Suprapubic skin (tissue), 4 donors: ENCODE measurements at regions not wholly inside any gene's neighbourhood (a gene's known extent, or its start where the extent isn't known, plus 50 kb on each side); places are given as distances from the start of the nearest gene placed in this dataset.

Source experiments
- DNase-seq, 2 donors: peaks; one replicate each; pipeline ENCODE4 v3.0.0-alpha.2; 2019; ENCODE audit warnings: low spot score in 2 of 2
- H3K27ac ChIP-seq: fragments of 200-600 bp; sonication (generic); one replicate; pipeline ENCODE4 v1.5.1; 2019
- H3K27me3 ChIP-seq: fragments of 200-600 bp; sonication (generic); one replicate; pipeline ENCODE4 v1.5.1; 2019
- H3K36me3 ChIP-seq: fragments of 200-600 bp; sonication (generic); one replicate; pipeline ENCODE4 v1.5.1; 2019
- H3K4me1 ChIP-seq: fragments of 200-600 bp; sonication (generic); one replicate; pipeline ENCODE4 v1.5.1; 2019
- H3K4me3 ChIP-seq: fragments of 200-600 bp; sonication (generic); one replicate; pipeline ENCODE4 v1.5.1; 2019; ENCODE audit warnings: mild to moderate bottlenecking
- H3K9me3 ChIP-seq: fragments of 200-600 bp; sonication (generic); one replicate; pipeline ENCODE4 v1.5.1; 2019
- CTCF ChIP-seq, 2 donors: fragments of 200-600 bp in 1 of 2; fragments of 450-650 bp in 1 of 2; sonication (generic) in 1 of 2; IDR thresholded peaks; one replicate each; pipeline ENCODE4 v1.5.1; 2016 to 2019; ENCODE audit warnings: antibody characterized with exemption in 2 of 2, mild to moderate bottlenecking in 1 of 2, moderate library complexity in 1 of 2
- EP300 ChIP-seq: sonication (generic); formaldehyde crosslinking; IDR thresholded peaks from one replicate; pipeline ENCODE4 v1.6.1; 2017; ENCODE audit warnings: antibody characterized with exemption
- POLR2A ChIP-seq, 2 donors: fragments of 450-650 bp; IDR thresholded peaks; one replicate each; pipeline ENCODE4 v1.6.1; 2017; ENCODE audit warnings: antibody characterized with exemption in 2 of 2, mild to moderate bottlenecking in 2 of 2, moderate library complexity in 2 of 2
- POLR2AphosphoS5 ChIP-seq, 3 donors: sonication (generic); formaldehyde crosslinking; IDR thresholded peaks; one replicate each; pipeline ENCODE4 v1.6.1; 2017; ENCODE audit warnings: antibody characterized with exemption in 3 of 3
- WGBS: methylation state at CpG from one replicate; pipeline ENCODE4 v1.1.5; 2018; 5-methylcytosine and 5-hydroxymethylcytosine counted together

DNA sequence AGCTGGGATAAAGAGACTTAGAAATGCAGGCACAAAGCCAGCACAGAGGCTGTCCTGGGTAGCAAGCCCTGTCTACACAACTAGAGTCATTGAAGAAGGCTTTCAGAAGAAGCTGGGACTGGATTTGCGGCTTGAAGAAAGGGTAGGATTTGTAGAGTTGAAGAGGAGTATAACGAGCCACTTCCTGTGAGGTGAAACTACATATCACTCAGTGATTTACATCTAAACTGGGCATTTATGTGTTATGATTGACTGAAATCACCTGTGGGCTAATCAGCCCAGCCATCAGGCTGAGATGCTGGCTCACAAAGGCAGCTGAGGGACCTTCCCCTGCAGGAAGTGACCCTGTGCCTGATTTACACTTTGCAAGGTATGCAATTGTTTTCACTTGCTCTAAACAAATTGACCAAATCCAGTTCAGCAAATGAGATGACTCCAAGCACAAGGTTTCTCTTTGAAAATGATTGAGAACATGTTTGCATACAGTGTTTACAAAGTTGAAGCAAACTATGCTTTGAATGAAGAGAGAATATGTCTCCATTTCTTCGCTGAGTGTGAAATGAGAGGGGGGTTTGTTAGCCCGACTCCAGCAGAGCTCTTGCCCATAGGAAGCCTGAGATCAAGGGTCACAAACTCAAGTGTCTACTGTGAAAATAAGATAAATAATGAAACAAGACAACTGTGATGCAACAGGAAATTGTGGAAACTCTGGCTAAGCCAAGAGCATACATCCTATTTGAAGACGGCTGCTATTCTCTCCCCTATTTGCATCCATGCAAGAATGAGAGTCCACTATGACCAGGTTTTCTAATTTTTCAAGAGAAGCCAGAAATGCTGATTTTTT, 69.3 kb upstream of the HK2 start:
- Histone ChIP-seq H3K36me3 (no peaks in the 10 kb centered on the region), H3K9me3 (no peaks in the 10 kb centered on the region), H3K27ac (no peak overlapping the region), H3K27me3 (no peaks in the 10 kb centered on the region), H3K4me1 (no peaks in the 10 kb centered on the region), H3K4me3 (no peak overlapping the region)
- TF ChIP-seq POLR2A (IDR thresholded peaks at IDR 0.05) (no peak), EP300 (no peak)
- 63% methylated on average over 5 of the region's 5 CpGs for WGBS
- no peak for DNase-seq

DNA sequence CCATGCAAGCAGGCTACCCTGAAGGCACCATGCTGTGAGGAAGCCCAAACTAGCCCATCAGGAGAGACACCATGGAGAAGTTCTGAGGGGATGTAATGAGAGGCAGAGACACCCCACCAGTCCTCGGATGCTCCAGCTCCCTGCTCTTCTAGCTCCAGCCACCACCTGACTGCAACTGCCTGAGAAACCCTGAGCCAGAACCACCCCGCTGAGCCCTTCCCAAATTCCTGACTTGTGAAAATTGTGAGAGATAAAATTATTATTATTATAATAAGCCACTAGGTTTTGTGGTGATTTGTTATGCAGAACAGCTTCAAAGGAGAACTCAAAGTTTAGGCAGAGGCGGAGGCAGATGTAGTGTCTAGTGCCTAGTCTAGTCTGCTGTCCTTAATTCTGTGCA, 67.1 kb upstream of the HK2 start:
- Histone ChIP-seq H3K27me3 (no peaks in the 10 kb centered on the region), H3K36me3 (no peaks in the 10 kb centered on the region), H3K9me3 (no peaks in the 10 kb centered on the region), H3K4me3 (no peak overlapping the region), H3K4me1 (no peaks in the 10 kb centered on the region), H3K27ac (no peak overlapping the region)
- DNase-seq = no peak
- no peak for TF ChIP-seq POLR2AphosphoS5 (IDR thresholded peaks at IDR 0.05)
- TF ChIP-seq EP300 = no peak
- no peak for TF ChIP-seq POLR2A (IDR thresholded peaks at IDR 0.05)
- no peak for TF ChIP-seq CTCF (IDR thresholded peaks at IDR 0.05)
- 97% methylated on average over 3 of the region's 3 CpGs for WGBS

DNA sequence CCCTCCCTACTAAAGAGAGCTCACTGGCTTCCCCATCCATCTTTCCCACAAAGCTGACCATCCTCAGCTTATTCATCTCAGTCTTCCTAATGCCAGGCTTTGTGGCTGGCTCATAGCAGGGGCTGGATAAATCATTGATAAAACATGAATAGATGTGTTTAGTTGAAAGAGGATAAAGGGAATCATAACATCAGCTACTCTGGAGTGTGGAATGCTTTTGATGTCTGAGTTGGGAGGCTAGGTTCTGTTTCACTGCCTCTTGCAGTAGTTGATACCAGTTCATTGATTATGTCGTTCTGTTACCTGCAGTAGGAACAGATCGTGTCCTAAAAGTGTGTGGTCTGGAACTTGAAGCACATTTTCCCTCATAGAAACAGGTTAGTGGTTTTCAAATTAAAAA, 66.3 kb upstream of the HK2 start:
- H3K27ac ChIP-seq = no peak overlapping the region
- H3K4me3 ChIP-seq = no peak overlapping the region
- 65% methylated on average over 2 of the region's 2 CpGs for WGBS
- no peak for DNase-seq
- no peaks in the 10 kb centered on the region for H3K36me3 ChIP-seq
- H3K9me3 ChIP-seq = no peaks in the 10 kb centered on the region
- no peaks in the 10 kb centered on the region for H3K4me1 ChIP-seq
- H3K27me3 ChIP-seq = no peaks in the 10 kb centered on the region
- no peak for TF ChIP-seq EP300
- no peak for TF ChIP-seq CTCF (IDR thresholded peaks at IDR 0.05)
- TF ChIP-seq POLR2AphosphoS5 (IDR thresholded peaks at IDR 0.05) = no peak
- no peak for TF ChIP-seq POLR2A (IDR thresholded peaks at IDR 0.05)

DNA sequence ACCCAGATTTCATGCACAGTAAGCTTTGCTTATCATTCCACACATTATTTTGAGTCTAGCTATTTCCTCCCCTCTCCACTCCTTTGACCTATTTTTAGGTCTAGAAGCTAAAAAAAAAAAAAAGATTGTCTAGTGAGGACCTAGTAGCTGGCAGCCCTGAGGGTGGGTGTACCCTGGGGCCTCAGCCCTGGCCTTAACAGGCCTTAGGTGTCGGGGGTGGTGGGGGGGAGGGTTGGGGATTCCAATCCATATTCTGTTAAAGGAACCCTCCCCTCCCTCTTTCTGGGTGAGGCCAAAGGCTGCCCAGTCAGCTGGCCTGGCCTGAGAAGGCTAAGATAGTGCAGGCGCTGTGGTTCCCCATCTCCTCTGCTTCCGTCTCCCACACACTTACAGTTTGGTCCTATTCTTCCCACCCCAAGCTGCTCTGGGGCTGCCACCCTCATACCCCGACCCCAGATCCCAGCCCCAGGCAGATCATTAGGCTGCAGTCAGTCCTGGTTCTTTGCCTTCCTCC, 65.5 kb upstream of the HK2 start:
- no peak for DNase-seq
- H3K27ac ChIP-seq = no peak overlapping the region
- no peak for TF ChIP-seq EP300
- TF ChIP-seq CTCF (IDR thresholded peaks at IDR 0.05) = no peak
- TF ChIP-seq POLR2A (IDR thresholded peaks at IDR 0.05) = no peak
- TF ChIP-seq POLR2AphosphoS5 (IDR thresholded peaks at IDR 0.05) = no peak
- H3K4me3 ChIP-seq = no peak overlapping the region
- no peaks in the 10 kb centered on the region for H3K36me3 ChIP-seq
- H3K9me3 ChIP-seq = no peaks in the 10 kb centered on the region
- H3K27me3 ChIP-seq = no peaks in the 10 kb centered on the region
- WGBS = 83% methylated on average over 4 of the region's 4 CpGs
- no peaks in the 10 kb centered on the region for H3K4me1 ChIP-seq

DNA sequence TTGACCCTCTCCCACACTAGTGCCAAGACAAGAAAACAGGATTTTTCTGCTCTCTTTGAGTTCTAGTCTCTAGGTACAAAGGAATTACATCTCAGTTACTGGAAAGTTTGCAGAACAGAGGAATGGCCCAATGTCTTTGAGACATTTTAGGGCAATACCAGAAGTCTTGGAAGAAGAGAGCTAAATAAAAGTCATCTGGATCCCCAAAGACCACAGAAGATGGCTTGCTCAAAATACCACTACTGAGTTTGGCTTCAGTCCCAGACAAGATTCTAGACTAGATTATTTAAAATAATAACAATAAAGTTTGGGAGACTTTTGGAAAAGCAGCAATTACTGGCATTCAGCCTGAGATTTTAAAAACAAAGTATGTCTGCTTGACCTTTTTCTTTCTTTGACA, 61.9 kb upstream of the HK2 start:
- no peak for TF ChIP-seq POLR2AphosphoS5 (IDR thresholded peaks at IDR 0.05)
- TF ChIP-seq CTCF (IDR thresholded peaks at IDR 0.05) = no peak
- TF ChIP-seq EP300 = no peak
- TF ChIP-seq POLR2A (IDR thresholded peaks at IDR 0.05) = no peak
- no peaks in the 10 kb centered on the region for H3K4me1 ChIP-seq
- DNase-seq = no peak
- H3K36me3 ChIP-seq = no peaks in the 10 kb centered on the region
- no peaks in the 10 kb centered on the region for H3K27me3 ChIP-seq
- H3K27ac ChIP-seq = no peak overlapping the region
- H3K4me3 ChIP-seq = no peak overlapping the region
- no peaks in the 10 kb centered on the region for H3K9me3 ChIP-seq
